Stimulated activated CD8-positive, alpha-beta memory T cell treated with anti-CD3 and anti-CD28 coated beads, Interleukin-4, amount 100 ng/mL, for 4 hours (primary cell): ENCODE measurements at regions not wholly inside any gene's neighbourhood (a gene's known extent, or its start where the extent isn't known, plus 50 kb on each side); places are given as distances from the start of the nearest gene placed in this dataset.
"Not testable (repeated sequence)": the region's sequence is repeated elsewhere in the genome, so short reads cannot be mapped to it uniquely, and the experiment has no call there.

Experiments
- DNase-seq, 2 donors: peaks; one replicate each; pipeline ENCODE4 v3.0.0-alpha.2; 2020; ENCODE audit warnings: low read depth in 2 of 2, low spot score in 1 of 2

- no peak for DNase-seq
Observed at GRCh38 chr18:22796113-22796512, 137.0 kb upstream of the RBBP8 start.

- DNase-seq = no peak
Observed at GRCh38 chr18:22800551-22800951, 132.6 kb upstream of the RBBP8 start.

DNA sequence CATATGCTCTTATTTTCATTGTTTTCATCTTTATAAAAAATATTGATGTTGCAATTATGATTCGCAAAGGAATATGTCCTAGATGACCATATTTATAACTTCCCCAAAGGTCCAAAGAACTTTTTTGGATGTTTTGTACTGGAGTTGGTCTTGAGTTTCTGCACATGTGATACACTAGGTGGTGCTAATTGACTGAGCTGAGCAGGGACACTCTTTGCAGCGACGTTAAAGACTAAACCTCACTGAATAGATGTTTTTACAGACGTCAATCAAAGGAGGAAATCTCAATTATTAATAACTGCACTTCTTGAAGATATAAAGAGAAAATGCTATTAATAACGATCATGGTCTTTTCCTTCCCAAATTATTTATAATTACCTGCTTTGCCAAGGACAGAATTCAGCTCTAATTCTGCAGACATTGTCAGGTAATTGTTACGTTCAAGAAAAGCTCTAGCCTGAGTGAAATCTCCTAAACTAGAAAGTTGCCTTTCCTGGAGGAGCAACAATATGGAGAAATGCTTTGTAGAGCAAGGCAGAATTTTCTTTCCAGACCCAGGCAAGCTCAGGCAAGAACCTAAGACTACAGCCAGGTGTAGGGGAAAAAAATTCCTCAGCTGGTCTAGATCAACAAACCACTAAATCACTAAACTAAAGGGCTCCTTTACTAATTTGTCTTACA is 119.3 kb upstream of the RBBP8 start:
- no peak for DNase-seq

DNA sequence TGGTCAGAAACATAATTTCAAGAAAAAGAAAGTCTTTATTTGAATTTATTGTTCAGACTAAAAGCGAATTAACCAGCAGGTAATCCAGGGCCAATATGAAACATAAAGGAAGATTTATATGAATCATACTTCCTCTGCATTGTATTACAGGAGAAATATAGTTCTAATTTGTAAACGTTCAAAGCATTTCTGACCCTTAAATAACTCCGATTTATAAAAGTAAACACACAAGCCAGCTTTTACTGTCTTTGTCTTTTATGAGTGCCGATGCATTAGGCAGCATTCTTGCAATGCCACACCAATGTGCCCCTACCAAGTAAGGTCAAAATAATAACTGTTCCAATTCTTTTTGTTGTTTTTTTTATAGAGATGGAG is 118.8 kb upstream of the RBBP8 start:
- no peak for DNase-seq

DNA sequence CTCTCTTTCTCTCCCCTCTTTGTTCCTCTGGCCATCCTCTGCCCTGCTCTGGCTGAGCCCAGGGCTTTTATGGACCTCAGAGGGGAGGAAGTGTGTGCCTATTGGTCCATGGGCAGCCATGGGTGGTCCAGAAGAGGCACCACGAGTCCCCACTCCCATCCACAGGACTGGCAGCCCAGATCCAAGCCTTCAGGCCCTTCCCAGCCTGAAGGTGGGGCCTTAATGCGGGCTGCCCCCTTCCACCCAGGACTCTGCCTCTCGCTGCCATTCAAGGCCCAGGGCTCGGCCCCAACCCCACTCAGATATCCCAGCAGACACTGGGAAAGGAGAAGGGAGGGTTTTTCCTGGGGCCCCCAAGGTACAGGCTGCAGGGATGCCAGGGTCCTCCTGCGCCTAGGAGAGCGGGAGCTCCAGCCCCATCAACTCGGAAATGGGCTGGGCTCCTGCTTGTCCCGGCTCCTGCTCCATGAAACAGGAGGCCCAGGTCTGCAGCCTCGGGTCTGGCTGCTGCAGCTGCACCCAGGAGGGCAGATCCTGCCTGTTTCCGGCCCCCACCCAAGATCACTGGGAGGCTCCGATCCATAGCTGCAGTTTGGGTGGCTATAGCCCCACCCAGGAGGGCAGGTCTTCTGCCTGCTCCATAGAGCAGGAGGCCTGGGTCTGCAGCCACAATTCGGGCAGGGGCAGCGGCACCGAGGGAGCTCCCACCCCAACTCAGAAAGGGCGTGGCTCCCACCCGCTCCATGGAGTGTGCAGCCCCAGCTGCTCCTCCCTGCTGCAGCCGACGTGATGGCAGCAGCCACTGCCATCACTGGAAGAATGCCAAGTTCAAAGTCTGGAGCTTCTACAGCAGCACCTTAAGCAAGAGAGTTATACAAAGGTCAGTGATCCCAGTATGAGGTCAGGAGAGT is 116.6 kb upstream of the RBBP8 start:
- DNase-seq = no peak

DNA sequence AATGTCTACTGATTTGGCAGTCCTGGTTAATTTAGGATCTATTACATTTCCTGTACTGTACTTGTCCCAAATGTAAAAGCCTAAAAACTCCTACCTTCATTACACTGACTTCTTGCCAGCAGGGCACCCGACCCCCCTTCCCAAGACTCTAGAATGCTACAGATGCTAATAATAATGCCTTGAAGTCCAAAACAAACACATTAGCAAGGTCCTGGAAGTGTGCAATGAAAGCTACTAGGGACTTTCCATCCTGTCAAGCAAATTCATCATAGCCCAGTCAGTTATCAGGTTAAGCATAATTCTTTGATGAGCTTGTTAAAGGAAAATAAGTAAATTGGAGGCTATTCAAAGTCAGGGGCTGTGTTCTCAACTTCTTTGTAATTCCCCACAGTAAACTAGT is 115.3 kb upstream of the RBBP8 start:
- DNase-seq = no peak

- no peak for DNase-seq
Observed at GRCh38 chr18:22822024-22822423, 111.1 kb upstream of the RBBP8 start.

GRCh38 chr18:22822841-22823508 is 110.2 kb upstream of the RBBP8 start:
- DNase-seq = no peak

- no peak for DNase-seq
Observed at GRCh38 chr18:22826726-22827125, 106.4 kb upstream of the RBBP8 start.

- no peak for DNase-seq
Observed at GRCh38 chr18:22827216-22827615, 105.9 kb upstream of the RBBP8 start.

DNA sequence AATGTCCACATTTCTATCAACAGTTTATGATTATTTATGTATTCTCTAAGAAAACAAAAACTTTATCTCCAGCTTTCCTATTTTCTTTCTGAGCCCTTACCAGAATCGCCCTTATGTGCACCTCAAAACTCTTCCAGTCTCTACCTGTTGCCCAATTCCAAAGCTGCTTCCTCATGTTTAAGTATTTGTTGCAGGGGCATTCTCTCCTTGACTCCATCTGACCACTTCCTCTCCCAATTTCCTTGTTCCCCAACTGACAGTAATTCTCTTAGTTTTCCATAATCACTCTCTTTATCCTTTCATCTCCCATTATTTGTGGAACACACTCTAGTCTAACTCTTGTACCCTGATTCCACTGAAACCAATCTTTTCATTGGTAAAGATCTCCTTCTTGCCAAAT is 105.4 kb upstream of the RBBP8 start:
- no peak for DNase-seq

DNA sequence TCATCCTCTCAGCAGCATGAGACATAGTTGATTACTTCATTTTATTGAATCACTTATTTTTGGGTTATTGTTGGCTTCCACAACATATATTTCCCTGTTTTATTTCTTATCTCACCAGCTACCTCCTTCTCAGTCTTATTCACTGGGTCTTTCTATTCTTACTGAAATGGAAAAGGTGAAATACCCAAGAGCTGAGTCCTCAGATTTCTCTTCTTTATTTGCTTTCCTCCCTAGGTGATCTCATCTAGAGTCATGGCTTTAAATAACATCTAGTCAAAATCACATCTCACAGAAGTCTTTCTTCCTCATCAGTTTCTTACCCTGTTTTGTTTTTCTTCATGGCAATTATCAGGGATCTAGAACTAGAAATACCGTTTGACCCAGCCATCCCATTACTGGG is 105.0 kb upstream of the RBBP8 start:
- DNase-seq = no peak

- DNase-seq = not testable (repeated sequence)
Observed at GRCh38 chr18:22828583-22828982, 104.5 kb upstream of the RBBP8 start.

DNA sequence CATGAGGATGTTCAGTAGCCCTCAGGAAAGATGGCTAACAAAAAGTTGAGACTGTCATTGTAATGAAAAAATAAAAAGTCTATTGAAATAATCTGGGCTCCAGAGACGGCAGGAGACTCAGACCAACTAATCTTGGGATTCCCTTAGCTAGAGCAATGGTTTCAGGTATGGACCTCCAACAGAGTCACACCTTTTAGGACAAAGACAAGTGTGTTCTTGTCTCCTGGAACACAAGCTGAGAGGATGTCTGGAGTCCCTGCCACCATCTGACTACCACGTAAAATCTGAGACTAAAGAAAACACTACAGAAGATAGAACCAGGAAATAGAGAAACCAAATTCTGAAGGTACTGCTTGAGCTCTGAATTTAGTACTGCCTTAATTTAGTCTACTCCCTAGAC is 103.3 kb upstream of the RBBP8 start:
- no peak for DNase-seq

DNA sequence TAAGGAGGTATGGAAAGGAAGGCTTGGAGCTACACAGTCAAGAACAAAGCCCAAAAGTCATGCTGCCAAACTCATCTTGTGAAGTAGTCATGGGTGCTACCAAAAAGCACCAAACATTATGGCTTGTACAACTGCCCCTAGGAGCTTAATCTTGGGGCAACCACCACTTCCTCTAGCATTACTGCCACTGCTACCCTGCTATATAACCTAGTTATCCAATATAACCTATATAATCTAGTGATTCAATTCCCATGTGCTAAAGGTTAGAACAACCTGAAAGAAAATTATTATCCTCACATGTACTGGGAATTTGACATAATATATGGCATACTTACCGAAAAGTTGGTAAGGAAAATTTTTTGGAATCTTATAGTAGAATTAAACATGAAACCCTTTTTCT is 102.6 kb upstream of the RBBP8 start:
- DNase-seq = no peak

- DNase-seq = no peak
Observed at GRCh38 chr18:22831441-22831904, 101.7 kb upstream of the RBBP8 start.

GRCh38 chr18:22836932-22837331 is 96.2 kb upstream of the RBBP8 start:
- no peak for DNase-seq

- DNase-seq = no peak
Observed at GRCh38 chr18:22838221-22838620, 94.9 kb upstream of the RBBP8 start.

GRCh38 chr18:22838639-22839277 is 94.4 kb upstream of the RBBP8 start:
- DNase-seq = no peak

- DNase-seq = no peak
Observed at GRCh38 chr18:22839340-22839821, 93.7 kb upstream of the RBBP8 start.

DNA sequence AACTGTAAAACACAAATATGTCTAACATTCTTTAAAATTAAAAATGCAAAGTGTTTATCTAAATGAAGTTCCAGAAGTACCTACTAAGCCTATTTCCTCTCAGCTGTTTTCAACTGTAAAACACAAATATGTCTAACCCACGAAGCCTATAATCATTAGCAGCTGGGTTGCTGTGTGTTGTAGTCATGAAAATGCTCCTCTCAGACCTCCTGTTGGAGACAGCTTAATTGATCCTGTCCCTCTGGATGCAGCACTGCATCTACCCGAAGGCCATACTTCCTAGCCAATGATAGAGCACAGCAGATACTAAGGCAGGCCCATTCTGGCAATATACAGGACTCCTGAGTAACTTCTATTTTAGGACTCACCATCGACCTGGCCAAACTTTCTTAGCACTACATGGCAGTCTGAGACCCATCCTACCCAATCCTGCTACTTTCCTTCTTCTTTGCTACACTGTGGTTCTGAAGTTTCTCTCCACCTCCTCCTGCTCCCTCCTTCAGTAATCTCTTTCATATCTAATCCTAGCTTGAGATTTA is 92.5 kb upstream of the RBBP8 start:
- no peak for DNase-seq
